ENCODE measurements at regions not wholly inside any gene's neighbourhood (a gene's known extent, or its start where the extent isn't known, plus 50 kb on each side); places are given as distances from the start of the nearest gene placed in this dataset.

DNA sequence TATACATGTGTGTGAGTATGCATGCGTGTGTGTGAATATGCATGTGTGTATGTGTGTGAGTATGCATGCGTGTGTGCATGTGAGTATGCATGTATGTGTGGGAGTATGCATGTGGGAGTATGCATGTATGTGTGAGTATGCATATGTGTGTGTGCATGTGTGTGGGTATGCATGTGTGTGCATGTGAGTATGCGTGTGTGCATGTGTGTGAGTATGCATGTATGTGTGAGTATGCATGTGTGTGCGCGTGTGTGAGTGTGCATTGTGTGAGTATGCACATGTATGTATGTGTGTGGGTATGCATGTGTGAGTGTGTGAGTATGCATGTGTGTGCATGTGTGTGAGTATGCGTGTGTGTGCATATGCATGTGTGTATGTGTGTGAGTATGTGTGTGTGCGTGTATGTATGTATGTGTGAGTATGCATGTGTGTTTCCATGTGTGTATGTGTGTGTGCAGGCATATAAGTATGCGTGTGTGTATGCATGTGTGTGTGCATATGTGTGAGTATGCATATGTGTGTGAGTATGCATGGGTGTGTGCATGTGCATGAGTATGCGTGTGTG is 97.9 kb upstream of the MED13L start:
- Mint-ChIP-seq H3K4me3 (peak overlapping the region in 1 of 2 experiments; percentile 45; a peak in 1 of 5 replicates), H3K36me3 (ENCODE audit: insufficient read depth in 1 of 3, low read depth in 3 of 3) (no peaks in the 10 kb centered on the region; a peak in 1 of 7 replicates), H3K27me3 (ENCODE audit: low read depth) (peaks cover 24% of the 10 kb centered on the region), H3K9me3 (peaks cover 8 to 14% of the 10 kb centered on the region in 2 experiments; a peak in 3 of 5 replicates), H3K4me1 (peaks cover 25 to 36% of the 10 kb centered on the region in 2 experiments), H3K27ac (peak overlapping the region in 2 of 3 experiments; percentile 9 to 83; a peak in 2 of 7 replicates)
- WGBS (ENCODE audit: extremely low coverage, insufficient read length, low lambda C conversion rate) = no CpG with 5 or more reads among the region's 9 CpGs
- H2AFZ ChIP-seq (ENCODE audit: low read length) = no peak overlapping the region
- H2BK120ac ChIP-seq (ENCODE audit: low read depth, low read length, poor library complexity, severe bottlenecking) = no peak overlapping the region
- peak overlapping the region; percentile 27 for H4K8ac ChIP-seq (replicated peaks; ENCODE audit: insufficient read length, low read depth, low read length)
- H2BK20ac ChIP-seq (ENCODE audit: low read depth, low read length, poor library complexity, severe bottlenecking) = no peak overlapping the region
- H3K23ac ChIP-seq (ENCODE audit: insufficient read length, low read depth, low read length) = no peak overlapping the region
- no peaks in the 10 kb centered on the region for H4K20me1 ChIP-seq (ENCODE audit: control insufficient read depth, insufficient read depth, insufficient read length)
- no peaks in the 10 kb centered on the region for H3K23me2 ChIP-seq (ENCODE audit: insufficient read length, low read depth, low read length, poor library complexity, severe bottlenecking)
- DNase-seq = no peak
- H3K27me3 ChIP-seq (ENCODE audit: insufficient read depth, low read length) = no peaks in the 10 kb centered on the region
- peak overlapping the region; percentile 3 for H3K56ac ChIP-seq (ENCODE audit: insufficient read length, low read depth, low read length)
- H3K4ac ChIP-seq (ENCODE audit: low read depth, low read length) = no peak overlapping the region
- peak overlapping the region; percentile 3 for H4K5ac ChIP-seq (ENCODE audit: insufficient read length, low read depth, low read length)
- H3K14ac ChIP-seq (ENCODE audit: insufficient read depth, low read length) = no peak overlapping the region
- no peak overlapping the region for H3K9ac ChIP-seq (ENCODE audit: extremely low read depth, insufficient read length, low read length)
- no peak overlapping the region for H4K91ac ChIP-seq (ENCODE audit: insufficient read length, low read depth, low read length)
- no peak overlapping the region for H3K27ac ChIP-seq (ENCODE audit: insufficient read length, low read depth, low read length)
- no peak overlapping the region for H2AK5ac ChIP-seq (ENCODE audit: insufficient read length, low read length)
- H3K4me2 ChIP-seq (ENCODE audit: insufficient read depth, insufficient read length, low read length) = no peak overlapping the region
- no peak overlapping the region for H2BK15ac ChIP-seq (ENCODE audit: low read depth, low read length)
- no peaks in the 10 kb centered on the region for H3K9me3 ChIP-seq (ENCODE audit: control insufficient read depth, low read depth, low read length)
- TF ChIP-seq, protein P1, sequence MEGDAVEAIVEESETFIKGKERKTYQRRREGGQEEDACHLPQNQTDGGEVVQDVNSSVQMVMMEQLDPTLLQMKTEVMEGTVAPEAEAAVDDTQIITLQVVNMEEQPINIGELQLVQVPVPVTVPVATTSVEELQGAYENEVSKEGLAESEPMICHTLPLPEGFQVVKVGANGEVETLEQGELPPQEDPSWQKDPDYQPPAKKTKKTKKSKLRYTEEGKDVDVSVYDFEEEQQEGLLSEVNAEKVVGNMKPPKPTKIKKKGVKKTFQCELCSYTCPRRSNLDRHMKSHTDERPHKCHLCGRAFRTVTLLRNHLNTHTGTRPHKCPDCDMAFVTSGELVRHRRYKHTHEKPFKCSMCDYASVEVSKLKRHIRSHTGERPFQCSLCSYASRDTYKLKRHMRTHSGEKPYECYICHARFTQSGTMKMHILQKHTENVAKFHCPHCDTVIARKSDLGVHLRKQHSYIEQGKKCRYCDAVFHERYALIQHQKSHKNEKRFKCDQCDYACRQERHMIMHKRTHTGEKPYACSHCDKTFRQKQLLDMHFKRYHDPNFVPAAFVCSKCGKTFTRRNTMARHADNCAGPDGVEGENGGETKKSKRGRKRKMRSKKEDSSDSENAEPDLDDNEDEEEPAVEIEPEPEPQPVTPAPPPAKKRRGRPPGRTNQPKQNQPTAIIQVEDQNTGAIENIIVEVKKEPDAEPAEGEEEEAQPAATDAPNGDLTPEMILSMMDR (conservative IDR thresholded peaks at IDR 0.05) = no peak
- H2BK12ac ChIP-seq (ENCODE audit: insufficient read length, low read depth, low read length) = no peak overlapping the region
- H3K79me1 ChIP-seq (ENCODE audit: insufficient read depth, low read depth, low read length, poor library complexity, severe bottlenecking) = no peaks in the 10 kb centered on the region
- H3K4me1 ChIP-seq (ENCODE audit: insufficient read depth, low read length) = peaks cover 3% of the 10 kb centered on the region; the same call in 1 of the 2 replicates
- H2BK5ac ChIP-seq (ENCODE audit: insufficient read length, low read length) = no peak overlapping the region
- H3K79me2 ChIP-seq (ENCODE audit: insufficient read depth, low read length) = no peaks in the 10 kb centered on the region
- no peak overlapping the region for H3T11ph ChIP-seq (ENCODE audit: low read length)
- no peak overlapping the region for H3K18ac ChIP-seq (ENCODE audit: insufficient read length, low read depth, low read length)
